HG03439 (cell line): ENCODE measurements at regions not wholly inside any gene's neighbourhood (a gene's known extent, or its start where the extent isn't known, plus 50 kb on each side); places are given as distances from the start of the nearest gene placed in this dataset.

Experiments
- ATAC-seq: cut with Tn5 transposase; IDR thresholded peaks from one replicate; pipeline ENCODE4 v1.9.1; 2021; ENCODE audit warnings: mild to moderate bottlenecking, moderate library complexity; ENCODE audit not compliant: unreplicated experiment

- ATAC-seq: no peak
Measured at GRCh38 chr9:79953908-79954307, 382.1 kb downstream of the TLE4 start.

DNA sequence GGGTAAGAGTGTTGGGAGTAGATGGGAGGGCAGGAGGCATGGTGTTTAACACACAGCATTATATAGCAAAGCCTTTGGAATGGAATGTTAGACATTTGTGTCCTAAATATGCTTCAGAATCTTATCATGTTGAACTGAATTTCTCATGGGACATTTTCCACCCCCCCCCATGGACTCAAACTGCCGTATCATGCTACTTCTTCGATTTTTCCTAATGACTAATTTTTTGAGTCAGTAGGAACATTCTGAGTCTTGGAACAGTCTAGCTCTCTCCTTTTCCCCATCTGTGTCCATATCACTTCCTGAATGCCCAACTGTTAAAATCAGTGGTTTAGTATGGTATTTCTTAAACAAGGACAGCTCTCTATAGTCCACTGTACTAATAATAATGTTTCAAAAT lies 380.6 kb downstream of the TLE4 start:
- ATAC-seq: no peak

DNA sequence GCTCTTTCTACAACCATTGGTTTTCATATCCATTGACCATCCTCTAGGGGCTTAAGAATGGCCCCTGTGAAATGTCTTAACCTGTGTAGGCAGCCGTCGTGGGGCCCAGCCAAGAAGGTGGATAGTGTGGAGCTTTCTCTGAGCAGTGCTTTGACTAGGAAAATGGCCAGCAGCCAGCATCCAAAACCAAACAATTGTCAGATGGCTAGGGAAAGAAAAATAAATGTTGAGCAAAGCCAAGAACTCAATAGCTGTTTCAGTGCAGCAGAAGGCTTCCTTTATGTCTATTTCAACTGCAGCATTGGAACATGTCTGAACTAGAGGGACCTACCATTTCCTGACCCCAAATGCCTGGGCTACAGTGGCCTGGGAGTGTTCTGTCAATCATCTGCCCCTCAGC lies 374.9 kb downstream of the TLE4 start:
- no peak for ATAC-seq

DNA sequence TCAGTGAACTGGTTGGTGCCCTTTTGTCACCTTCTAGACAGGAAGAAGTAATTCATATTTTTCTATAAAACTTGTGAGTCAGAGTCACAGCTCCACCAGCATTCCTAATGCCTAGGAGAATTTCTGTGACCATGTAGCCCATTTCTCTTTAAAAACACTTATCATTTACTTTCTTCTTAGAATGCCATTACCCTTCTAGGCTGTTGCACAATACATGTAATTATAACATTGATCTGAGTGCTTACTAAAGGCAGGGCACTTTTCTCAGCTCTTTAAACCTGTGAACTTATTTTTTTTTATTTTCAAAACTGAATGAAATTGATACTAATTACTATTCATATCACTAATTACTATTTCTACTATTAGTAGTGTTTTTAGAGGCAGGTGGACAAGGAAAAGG lies 373.7 kb downstream of the TLE4 start:
- no peak for ATAC-seq

DNA sequence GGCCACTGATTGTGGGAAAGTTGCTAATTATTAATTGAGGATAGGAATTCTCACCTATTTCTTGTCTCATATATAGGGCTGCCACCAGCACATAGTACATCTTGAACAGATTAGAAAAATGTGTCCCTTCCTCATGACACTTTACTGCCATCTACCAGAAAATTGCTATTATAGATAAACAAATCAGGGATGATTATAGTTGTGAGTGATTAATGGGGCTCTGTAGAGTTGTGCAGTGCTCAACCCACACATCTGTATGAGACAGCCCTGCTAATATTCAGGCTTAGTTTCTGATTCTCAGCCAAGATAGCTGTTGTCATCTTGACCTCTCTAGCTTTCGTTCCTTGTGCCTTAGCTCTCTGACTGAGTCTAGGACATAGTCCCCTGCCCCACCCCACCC lies 373.3 kb downstream of the TLE4 start:
- ATAC-seq: no peak

- no peak for ATAC-seq
Measured at GRCh38 chr9:79940919-79941318, 369.2 kb downstream of the TLE4 start.

DNA sequence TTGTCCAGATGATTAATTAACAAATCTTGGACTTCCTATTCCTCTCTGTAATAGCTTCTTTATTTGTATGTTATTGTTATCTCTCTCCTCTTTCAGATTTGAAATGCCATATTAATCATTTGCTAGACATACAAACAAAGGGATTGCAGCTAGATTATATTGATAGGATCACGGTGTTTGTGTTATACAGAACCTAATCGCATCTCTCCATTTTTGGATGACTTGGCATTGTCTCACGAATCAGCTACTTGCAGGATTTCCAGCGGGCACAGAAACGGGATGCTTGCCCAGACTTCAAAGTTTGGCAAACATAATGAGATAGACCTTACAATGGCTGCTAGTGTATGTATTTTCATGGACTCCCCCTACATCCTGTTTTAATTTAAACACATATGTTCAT lies 368.1 kb downstream of the TLE4 start:
- ATAC-seq: no peak

- ATAC-seq: no peak
Measured at GRCh38 chr9:79936336-79936735, 364.6 kb downstream of the TLE4 start.

- no peak for ATAC-seq
Measured at GRCh38 chr9:79929285-79929684, 357.5 kb downstream of the TLE4 start.

DNA sequence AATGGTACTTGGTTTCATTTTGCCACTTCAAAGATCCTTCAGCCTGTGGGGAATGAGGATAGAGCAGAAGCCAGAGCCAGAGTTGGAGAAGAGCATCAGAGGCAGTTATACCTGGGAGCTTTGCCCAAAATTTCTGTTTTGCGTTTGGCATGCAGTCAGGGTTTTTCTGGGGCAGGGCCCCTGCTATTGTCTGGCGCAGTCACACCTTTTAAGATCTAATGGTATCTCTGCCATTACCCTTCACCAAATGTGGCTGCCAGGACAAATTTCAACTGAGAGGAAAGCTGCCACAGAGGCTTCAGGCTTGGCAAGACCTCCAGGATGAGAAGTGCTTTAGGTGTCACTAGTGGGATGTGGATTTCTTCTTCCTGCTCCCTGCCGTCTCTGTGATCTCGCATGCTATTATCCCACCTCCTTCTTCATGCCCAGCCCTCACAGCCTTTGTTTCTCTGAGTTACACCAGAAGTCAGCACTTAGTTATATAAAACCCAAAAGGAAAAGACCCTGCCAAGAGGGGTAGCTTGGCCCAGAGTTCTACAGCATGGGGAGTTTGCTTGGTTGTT lies 357.0 kb downstream of the TLE4 start:
- ATAC-seq: no peak

DNA sequence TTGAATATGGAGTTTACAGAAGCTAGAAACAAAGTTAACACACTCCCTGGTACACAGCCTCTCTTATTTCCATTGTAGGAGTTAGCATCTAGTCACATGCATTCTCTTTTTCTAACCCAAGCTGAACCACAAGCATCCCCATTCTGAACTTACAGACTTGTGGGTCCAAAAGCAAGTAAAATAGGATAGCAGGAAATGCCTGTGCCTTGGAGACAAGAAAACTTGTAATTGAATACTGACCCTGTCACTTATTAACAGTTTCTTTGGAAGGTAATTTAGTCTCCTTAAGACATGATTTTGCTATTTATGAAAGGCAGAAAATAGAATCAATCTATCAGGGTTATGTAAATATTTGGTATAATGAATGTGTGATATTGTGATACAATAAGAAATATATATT lies 353.6 kb downstream of the TLE4 start:
- ATAC-seq: no peak

DNA sequence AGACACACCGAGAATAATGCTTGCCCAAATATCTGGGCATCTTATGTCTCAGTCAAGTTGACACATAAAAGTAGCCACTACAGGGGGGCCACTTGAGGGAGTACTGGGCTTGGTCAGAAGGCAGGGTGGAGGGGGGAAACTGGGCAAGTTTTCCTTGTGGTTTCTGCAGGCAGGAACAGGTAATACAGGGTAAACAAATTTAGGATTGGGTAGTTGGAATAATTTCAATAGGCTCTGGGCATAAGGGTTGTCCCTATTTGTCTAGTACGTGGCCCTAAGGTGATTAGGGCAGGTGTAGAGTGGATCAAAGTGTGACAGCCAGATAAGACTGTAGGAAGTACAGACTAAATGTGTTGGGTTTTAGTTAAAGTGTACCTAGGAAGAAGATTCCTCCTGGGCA lies 353.1 kb downstream of the TLE4 start:
- ATAC-seq: no peak

DNA sequence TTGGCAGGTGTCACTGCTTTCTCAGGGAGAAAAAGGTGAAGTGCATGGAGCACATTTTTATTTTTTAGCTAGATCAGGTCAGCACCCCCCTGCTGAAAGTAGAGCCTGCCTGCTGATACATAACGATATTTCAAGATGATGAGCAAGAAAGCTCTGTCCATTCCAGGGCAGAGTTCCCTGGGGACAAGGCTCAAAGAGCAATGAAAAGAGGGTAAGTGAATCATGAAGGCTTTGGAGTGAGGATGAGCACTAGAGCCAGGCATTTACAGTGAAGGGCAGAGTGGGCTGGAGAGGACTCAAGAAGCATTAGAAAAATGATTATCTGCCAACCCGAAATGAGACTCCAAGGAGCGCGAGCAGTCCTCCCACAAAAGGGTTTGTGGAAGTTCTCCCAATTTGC lies 345.7 kb downstream of the TLE4 start:
- no peak for ATAC-seq

- no peak for ATAC-seq
Measured at GRCh38 chr9:79913867-79914266, 342.1 kb downstream of the TLE4 start.

DNA sequence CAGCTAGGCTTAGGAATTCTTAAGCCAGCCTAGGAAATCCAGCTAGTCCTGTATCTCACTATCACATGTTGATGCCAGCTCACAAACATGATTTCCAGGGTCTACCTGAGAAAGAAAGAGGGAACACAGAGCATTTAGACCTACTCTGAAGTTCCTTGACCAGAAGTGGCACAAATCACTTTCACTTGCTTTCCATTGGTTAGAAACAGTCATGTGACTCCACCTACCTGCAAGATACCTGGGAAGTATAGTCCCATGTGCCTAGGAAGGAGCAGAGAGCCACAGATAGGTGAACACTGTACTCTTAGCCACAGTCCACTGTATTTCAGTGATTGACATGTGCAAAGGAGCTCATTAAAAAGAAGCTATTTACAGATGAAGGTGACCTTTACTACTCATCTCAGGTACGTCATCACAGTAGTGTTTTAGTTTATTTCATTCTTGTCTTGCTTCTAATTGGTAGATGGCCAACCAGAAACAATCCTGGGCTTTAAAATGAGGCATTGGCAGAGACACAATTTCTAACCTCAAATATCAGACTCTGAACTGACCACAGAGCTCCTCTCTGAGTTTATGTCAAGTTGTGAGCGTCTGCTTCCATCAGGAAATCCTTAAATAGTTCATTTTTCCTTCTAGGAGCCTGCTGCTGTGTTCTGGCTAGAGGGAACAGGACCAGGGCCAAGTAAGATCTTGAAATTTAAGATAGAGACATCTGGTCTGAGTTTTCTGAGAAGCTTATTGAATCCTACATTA lies 340.7 kb downstream of the TLE4 start:
- ATAC-seq: no peak

DNA sequence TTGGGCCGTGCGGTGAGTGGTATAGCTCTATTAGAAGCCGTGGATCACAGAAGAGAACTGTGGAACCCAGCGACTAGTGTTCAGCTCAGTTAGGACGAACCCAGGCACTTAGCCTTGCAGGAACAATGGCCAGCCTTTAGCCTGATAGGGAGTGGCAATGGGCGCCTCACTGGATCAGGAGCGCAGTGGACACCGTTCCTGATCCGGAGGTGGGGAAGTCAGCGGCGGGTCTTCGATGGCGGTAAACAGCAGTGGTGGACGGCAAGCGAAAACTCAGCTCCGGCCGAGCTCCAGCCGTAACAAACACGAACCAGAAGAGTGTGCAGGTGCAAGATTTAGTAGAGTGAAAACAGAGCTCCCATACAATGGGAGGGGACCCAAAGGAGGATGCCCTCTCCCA lies 340.0 kb downstream of the TLE4 start:
- no peak for ATAC-seq

- no peak for ATAC-seq
Measured at GRCh38 chr9:79902825-79903600, 331.2 kb downstream of the TLE4 start.

DNA sequence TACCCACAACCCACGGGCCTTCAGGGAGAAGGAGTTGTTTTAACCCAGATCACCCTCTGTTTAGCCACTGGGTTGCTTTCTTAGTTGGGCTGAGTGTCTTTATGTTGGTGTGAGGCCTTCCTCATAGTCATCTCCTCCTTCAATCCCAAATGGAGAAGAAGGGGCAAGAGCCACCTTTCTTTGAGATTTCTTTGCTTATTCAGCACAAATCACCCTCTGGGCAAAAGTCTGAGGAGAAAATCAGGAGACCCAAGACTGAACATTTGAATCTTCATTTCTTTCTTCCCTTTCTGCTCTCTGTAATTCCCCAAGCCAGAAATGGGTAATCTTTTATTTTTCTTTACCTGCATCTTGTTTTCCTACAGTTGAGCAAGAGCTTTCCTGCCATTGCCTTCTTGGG lies 329.0 kb downstream of the TLE4 start:
- no peak for ATAC-seq

DNA sequence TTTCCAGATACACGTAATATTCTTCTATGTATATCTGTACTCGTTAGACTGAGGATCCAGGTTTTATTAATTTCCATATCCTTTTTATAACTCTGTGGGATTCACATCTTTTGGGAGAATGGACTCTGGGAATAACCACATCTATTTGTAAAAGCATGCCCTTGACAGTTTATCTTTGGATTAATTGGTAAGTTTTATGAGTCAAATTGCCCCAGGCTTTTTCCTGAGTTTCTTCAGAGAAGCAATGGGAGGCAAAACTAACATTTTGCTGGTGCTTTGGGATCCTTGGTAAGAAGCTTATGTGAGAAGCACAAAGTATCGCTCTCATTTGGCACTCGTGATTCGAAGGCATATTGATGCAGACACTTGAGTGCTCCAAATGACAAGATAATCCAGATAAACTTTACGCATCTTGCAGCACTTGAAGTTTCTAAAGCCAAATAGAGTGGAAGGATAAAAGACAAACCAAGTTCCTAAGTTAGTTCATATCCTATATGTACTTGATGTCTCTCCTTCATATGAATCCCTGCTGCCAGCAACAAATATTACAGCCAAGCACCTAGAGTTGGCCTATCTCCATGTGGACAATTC lies 324.7 kb downstream of the TLE4 start:
- no peak for ATAC-seq

DNA sequence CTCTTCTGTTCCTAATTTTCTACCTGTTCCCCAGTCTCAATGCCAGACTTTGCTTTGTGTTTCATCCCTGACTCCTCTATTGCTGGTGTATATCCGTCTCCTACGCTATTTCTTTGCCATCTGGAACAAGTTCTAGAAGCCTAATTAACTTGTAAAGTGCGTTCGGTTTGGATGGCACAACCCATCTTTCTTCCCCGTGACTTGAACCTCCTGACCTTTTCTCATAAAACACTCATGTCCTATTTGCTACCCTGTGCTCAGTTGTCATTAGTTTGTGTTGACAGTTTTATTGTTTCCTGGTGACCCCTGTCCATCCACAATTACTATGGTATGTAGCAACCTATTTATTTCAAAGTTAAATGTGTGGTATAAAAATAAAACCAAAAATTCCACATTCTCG lies 323.5 kb downstream of the TLE4 start:
- ATAC-seq: no peak

DNA sequence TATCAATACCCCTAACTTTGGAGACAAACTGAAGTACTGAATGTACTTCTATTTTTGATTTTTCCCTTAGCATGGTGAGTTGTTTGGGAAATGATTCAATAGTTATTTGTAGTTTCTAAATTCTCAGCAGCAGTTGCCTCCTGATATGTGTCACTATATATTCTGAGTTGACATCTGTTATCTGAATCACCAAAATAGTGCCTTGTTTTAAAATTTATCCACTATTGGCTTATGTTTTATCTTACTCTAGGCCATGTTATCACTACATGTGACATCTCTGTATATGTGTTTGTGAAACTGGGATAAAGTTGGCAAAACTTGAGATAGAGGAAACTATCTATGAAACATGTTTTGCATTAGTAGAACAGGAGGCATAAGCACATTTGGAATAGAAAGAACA lies 317.6 kb downstream of the TLE4 start:
- no peak for ATAC-seq
